Cardiac septum (tissue), 1 donor: ENCODE measurements at regions not wholly inside any gene's neighbourhood (a gene's known extent, or its start where the extent isn't known, plus 50 kb on each side); places are given as distances from the start of the nearest gene placed in this dataset.

Experiments
- DNase-seq: peaks from one replicate; pipeline ENCODE4 v3.0.0-alpha.2; 2020; ENCODE audit warnings: low spot score
- intact Hi-C: fragments of 100-400 bp; cut with DNase I; formaldehyde crosslinking; loops from one replicate; pipeline ENCODE4 v1.14.0; 2022
- donor health status: DM: no; HTN: no; CAD: no.

- intact Hi-C loops, result no loop called here
- no peak for DNase-seq
These were observed 678.8 kb upstream of the KLF4 start for GRCh38 chr9:108168236-108168850.

GRCh38 chr9:108167136-108167900 is 677.7 kb upstream of the KLF4 start:
- intact Hi-C loops, result no loop called here
- DNase-seq, result no peak

GRCh38 chr9:108166519-108166918 is 677.0 kb upstream of the KLF4 start:
- no peak for DNase-seq
- intact Hi-C loops, result no loop called here

GRCh38 chr9:108163321-108164005 is 673.9 kb upstream of the KLF4 start:
- no peak for DNase-seq
- intact Hi-C loops, result no loop called here

- DNase-seq, result no peak
- intact Hi-C loops, result no loop called here
These were observed 673.1 kb upstream of the KLF4 start for GRCh38 chr9:108162664-108163063.

GRCh38 chr9:108161503-108161902 is 671.9 kb upstream of the KLF4 start:
- DNase-seq, result no peak
- intact Hi-C loops, result no loop called here

GRCh38 chr9:108160706-108161355 is 671.3 kb upstream of the KLF4 start:
- no peak for DNase-seq
- intact Hi-C loops, result no loop called here

- intact Hi-C loops, result no loop called here
- no peak for DNase-seq
These were observed 670.5 kb upstream of the KLF4 start for GRCh38 chr9:108160039-108160438.

GRCh38 chr9:108158236-108158995 is 668.8 kb upstream of the KLF4 start:
- intact Hi-C loops, result loop anchor here (10.0 kb wide), 1 partner anchor 524 kb away; no protein-coding TSS in a partner anchor
- no peak for DNase-seq

- no peak for DNase-seq
- intact Hi-C loops, result loop anchor here (10.0 kb wide), 1 partner anchor 522 kb away; no protein-coding TSS in a partner anchor
These were observed 666.9 kb upstream of the KLF4 start for GRCh38 chr9:108156270-108156998.

GRCh38 chr9:108153416-108153815 is 663.8 kb upstream of the KLF4 start:
- no peak for DNase-seq
- intact Hi-C loops, result loop anchor here (10.0 kb wide), 1 partner anchor 519 kb away; no protein-coding TSS in a partner anchor

GRCh38 chr9:108150736-108151586 is 661.4 kb upstream of the KLF4 start:
- no peak for DNase-seq
- intact Hi-C loops, result loop anchor here (10.0 kb wide), 1 partner anchor 516 kb away; no protein-coding TSS in a partner anchor

- intact Hi-C loops, result no loop called here
These were observed 659.8 kb upstream of the KLF4 start for GRCh38 chr9:108149326-108149725.

GRCh38 chr9:108142504-108143201 is 653.1 kb upstream of the KLF4 start:
- intact Hi-C loops, result loop anchor here (2.0 kb wide), 1 partner anchor 654 kb away; the partner anchor contains the start of gene KLF4

More at GRCh38 chr9:108149326-108149725, 659.8 kb upstream of the KLF4 start:
- no peak for DNase-seq

GRCh38 chr9:108142142-108142503 is 652.6 kb upstream of the KLF4 start:
- intact Hi-C loops, result loop anchor here (2.0 kb wide), 1 partner anchor 653 kb away; the partner anchor contains the start of gene KLF4

More at GRCh38 chr9:108142504-108143201, 653.1 kb upstream of the KLF4 start:
- DNase-seq, result peak; percentile 85

GRCh38 chr9:108139900-108140299 is 650.3 kb upstream of the KLF4 start:
- intact Hi-C loops, result no loop called here
- no peak for DNase-seq

More at GRCh38 chr9:108142142-108142503, 652.6 kb upstream of the KLF4 start:
- DNase-seq, result no peak

- no peak for DNase-seq
- intact Hi-C loops, result no loop called here
These were observed 648.9 kb upstream of the KLF4 start for GRCh38 chr9:108138516-108138915.
